Pulmonary artery endothelial cell (primary cell): ENCODE measurements at regions not wholly inside any gene's neighbourhood (a gene's known extent, or its start where the extent isn't known, plus 50 kb on each side); places are given as distances from the start of the nearest gene placed in this dataset.
"Not testable (repeated sequence)": the region's sequence is repeated elsewhere in the genome, so short reads cannot be mapped to it uniquely, and the experiment has no call there.

Experiments
- DNase-seq: peaks from one replicate; pipeline ENCODE4 v3.0.0-alpha.2; 2011; ENCODE audit warnings: low read depth, low spot score

- DNase-seq, result no peak
These were observed 259.8 kb upstream of the SOX4 start for GRCh38 chr6:21333715-21334114.

GRCh38 chr6:21334651-21335050 is 258.9 kb upstream of the SOX4 start:
- DNase-seq, result no peak

GRCh38 chr6:21335591-21335990 is 258.0 kb upstream of the SOX4 start:
- DNase-seq, result no peak

- DNase-seq, result no peak
These were observed 256.3 kb upstream of the SOX4 start for GRCh38 chr6:21337263-21337662.

GRCh38 chr6:21340573-21340972 is 253.0 kb upstream of the SOX4 start:
- DNase-seq, result no peak

GRCh38 chr6:21341910-21342309 is 251.6 kb upstream of the SOX4 start:
- DNase-seq, result no peak

- DNase-seq, result no peak
These were observed 251.1 kb upstream of the SOX4 start for GRCh38 chr6:21342501-21342900.

GRCh38 chr6:21345704-21346103 is 247.8 kb upstream of the SOX4 start:
- DNase-seq, result not testable (repeated sequence)

GRCh38 chr6:21348146-21348503 is 245.4 kb upstream of the SOX4 start:
- DNase-seq, result no peak

GRCh38 chr6:21348504-21349195 is 244.9 kb upstream of the SOX4 start:
- DNase-seq, result no peak

- no peak for DNase-seq
These were observed 243.7 kb upstream of the SOX4 start for GRCh38 chr6:21349834-21350233.

- no peak for DNase-seq
These were observed 242.6 kb upstream of the SOX4 start for GRCh38 chr6:21350926-21351325.

- no peak for DNase-seq
These were observed 241.4 kb upstream of the SOX4 start for GRCh38 chr6:21352131-21352530.

GRCh38 chr6:21354805-21355238 is 238.7 kb upstream of the SOX4 start:
- no peak for DNase-seq

- DNase-seq, result no peak
These were observed 237.9 kb upstream of the SOX4 start for GRCh38 chr6:21355638-21356037.

GRCh38 chr6:21357262-21357661 is 236.3 kb upstream of the SOX4 start:
- no peak for DNase-seq

GRCh38 chr6:21359926-21360325 is 233.6 kb upstream of the SOX4 start:
- no peak for DNase-seq

- DNase-seq, result no peak
These were observed 233.2 kb upstream of the SOX4 start for GRCh38 chr6:21360336-21360735.

- DNase-seq, result no peak
These were observed 226.4 kb upstream of the SOX4 start for GRCh38 chr6:21367148-21367547.

- DNase-seq, result no peak
These were observed 225.8 kb upstream of the SOX4 start for GRCh38 chr6:21367649-21368154.

GRCh38 chr6:21371061-21371460 is 222.5 kb upstream of the SOX4 start:
- DNase-seq, result no peak

- DNase-seq, result no peak
These were observed 221.8 kb upstream of the SOX4 start for GRCh38 chr6:21371676-21372171.
